OCI-LY1 (cell line): ENCODE measurements at regions not wholly inside any gene's neighbourhood (a gene's known extent, or its start where the extent isn't known, plus 50 kb on each side); places are given as distances from the start of the nearest gene placed in this dataset.
"Not testable (repeated sequence)": the region's sequence is repeated elsewhere in the genome, so short reads cannot be mapped to it uniquely, and the experiment has no call there.

Experiments used
- EZH2 ChIP-seq: fragments of 200-600 bp; sonication (generic), shearing (Covaris generic); IDR thresholded peaks from 2 replicates; pipeline ENCODE4 v1.8.0; 2017; ENCODE audit warnings: borderline replicate concordance, mixed run types, mild to moderate bottlenecking, antibody characterized with exemption, low read length, moderate library complexity, mixed read lengths
- TF ChIP-seq, protein P1 (sequence below): fragments of 200-600 bp; sonication (generic), shearing (Covaris generic); IDR thresholded peaks from 2 replicates; pipeline ENCODE4 v1.5.1; 2017; ENCODE audit warnings: mild to moderate bottlenecking, antibody characterized with exemption, low read length, moderate library complexity, mixed read lengths

DNA sequence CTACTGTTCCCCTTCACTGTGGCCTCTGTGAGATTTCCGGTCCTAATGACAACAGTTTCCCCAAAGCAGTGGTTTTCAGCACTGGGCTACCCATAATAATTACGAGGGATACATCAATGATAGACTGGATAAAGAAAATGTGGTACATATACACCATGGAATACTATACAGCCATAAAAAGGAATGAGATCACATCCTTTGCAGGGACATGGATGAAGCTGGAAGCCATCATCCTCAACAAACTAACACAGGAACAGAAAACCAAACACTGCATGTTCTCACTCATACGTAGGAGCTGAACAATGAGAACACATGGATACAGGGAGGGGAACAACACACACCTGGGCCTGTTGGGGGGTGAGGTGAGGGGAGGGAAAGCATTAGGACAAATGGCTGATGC lies 53.3 kb upstream of the NANOS1 start:
- TF ChIP-seq, protein P1, sequence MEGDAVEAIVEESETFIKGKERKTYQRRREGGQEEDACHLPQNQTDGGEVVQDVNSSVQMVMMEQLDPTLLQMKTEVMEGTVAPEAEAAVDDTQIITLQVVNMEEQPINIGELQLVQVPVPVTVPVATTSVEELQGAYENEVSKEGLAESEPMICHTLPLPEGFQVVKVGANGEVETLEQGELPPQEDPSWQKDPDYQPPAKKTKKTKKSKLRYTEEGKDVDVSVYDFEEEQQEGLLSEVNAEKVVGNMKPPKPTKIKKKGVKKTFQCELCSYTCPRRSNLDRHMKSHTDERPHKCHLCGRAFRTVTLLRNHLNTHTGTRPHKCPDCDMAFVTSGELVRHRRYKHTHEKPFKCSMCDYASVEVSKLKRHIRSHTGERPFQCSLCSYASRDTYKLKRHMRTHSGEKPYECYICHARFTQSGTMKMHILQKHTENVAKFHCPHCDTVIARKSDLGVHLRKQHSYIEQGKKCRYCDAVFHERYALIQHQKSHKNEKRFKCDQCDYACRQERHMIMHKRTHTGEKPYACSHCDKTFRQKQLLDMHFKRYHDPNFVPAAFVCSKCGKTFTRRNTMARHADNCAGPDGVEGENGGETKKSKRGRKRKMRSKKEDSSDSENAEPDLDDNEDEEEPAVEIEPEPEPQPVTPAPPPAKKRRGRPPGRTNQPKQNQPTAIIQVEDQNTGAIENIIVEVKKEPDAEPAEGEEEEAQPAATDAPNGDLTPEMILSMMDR = not testable (repeated sequence)
- TF ChIP-seq EZH2 = not testable (repeated sequence)
